ENCODE measurements at regions not wholly inside any gene's neighbourhood (a gene's known extent, or its start where the extent isn't known, plus 50 kb on each side); places are given as distances from the start of the nearest gene placed in this dataset.

DNA sequence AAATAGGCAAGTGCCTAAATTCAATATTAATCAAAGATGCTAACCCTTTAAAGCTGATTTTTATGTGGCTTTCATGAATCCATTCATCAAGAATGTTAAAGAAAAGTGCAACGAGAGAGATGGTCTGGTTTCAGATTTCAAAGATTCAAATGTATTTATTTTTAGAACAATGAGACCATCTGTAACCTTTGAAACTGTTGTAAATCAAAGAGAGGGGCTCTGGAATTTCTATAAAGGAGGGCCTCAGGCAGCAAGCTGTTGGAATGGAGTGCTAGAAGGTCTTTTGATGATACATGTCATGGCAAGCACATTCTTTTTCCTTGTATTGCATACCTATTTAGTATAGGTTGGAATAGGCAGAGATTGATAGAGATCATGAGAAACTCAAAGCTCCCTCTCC is 433.0 kb downstream of the LRIG3 start:
- H3K36me3 ChIP-seq (ENCODE audit: control insufficient read depth, insufficient read depth, low read length), result no peaks in the 10 kb centered on the region
- H2AK9ac ChIP-seq (replicated peaks; ENCODE audit: low read depth, low read length, poor library complexity), result no peak overlapping the region
- H2BK120ac ChIP-seq (ENCODE audit: low read depth, low read length), result peak overlapping the region; percentile 27; the same call in 1 of the 2 replicates
- H3K9ac ChIP-seq (ENCODE audit: low read depth, low read length), result no peak overlapping the region
- H3K4me2 ChIP-seq (ENCODE audit: low read depth, low read length), result no peak overlapping the region
- no peaks in the 10 kb centered on the region for H3K9me3 ChIP-seq (ENCODE audit: control insufficient read depth, insufficient read depth, low read length)
- no peak overlapping the region for H2AK5ac ChIP-seq (ENCODE audit: low read depth, low read length)
- 0 out of 2 replicates have a peak, but pooled peaks cover 5% of the 10 kb centered on the region for H3K4me1 ChIP-seq (ENCODE audit: control insufficient read depth, insufficient read depth, low read length)
- no peak overlapping the region for H3K23ac ChIP-seq (ENCODE audit: low read depth, low read length)
- dilution Hi-C loops (cut with HindIII; ENCODE audit: low sequenced_read_pairs, unreplicated experiment), result no loop called here
- DNase-seq (no peak), ATAC-seq (ENCODE audit: low read depth) (no peak)
- H2AFZ ChIP-seq (replicated peaks; ENCODE audit: low read length, poor library complexity), result no peak overlapping the region
- no peak overlapping the region for H4K5ac ChIP-seq (ENCODE audit: low read depth, low read length)
- H4K8ac ChIP-seq (ENCODE audit: low read depth in 2 of 2, low read length in 2 of 2), result no peak overlapping the region
- no peaks in the 10 kb centered on the region for H3K79me1 ChIP-seq (ENCODE audit: low read depth in 1 of 2, low read length in 2 of 2)
- H3K4me3 ChIP-seq (ENCODE audit: insufficient read depth, low read depth, low read length), result no peak overlapping the region
- H2BK20ac ChIP-seq (ENCODE audit: low read depth, low read length), result no peak overlapping the region; the same call in 1 of the 2 replicates
- no peak overlapping the region for H4K91ac ChIP-seq (ENCODE audit: insufficient read depth, low read depth, low read length)
- H3K4ac ChIP-seq (ENCODE audit: low read depth, low read length), result no peak overlapping the region
- peaks cover 3% of the 10 kb centered on the region for H3K9me1 ChIP-seq (ENCODE audit: insufficient read depth, low read length)
- H3K27ac ChIP-seq (ENCODE audit: insufficient read depth, low read length), result no peak overlapping the region
- H4K20me1 ChIP-seq (ENCODE audit: insufficient read depth, low read length), result no peaks in the 10 kb centered on the region
- BruUV-seq (replicated peaks), result no TSS peak
- H2BK5ac ChIP-seq (ENCODE audit: low read depth, low read length, poor library complexity, severe bottlenecking), result no peak overlapping the region
- in situ Hi-C loops (cut with MboI; ENCODE audit: low sequenced_read_pairs), result no loop called here
- no peak overlapping the region for H3K14ac ChIP-seq (replicated peaks; ENCODE audit: low read depth, low read length)
- WGBS, 2 experiments (ENCODE audit: extremely low coverage in 2 of 2, insufficient read length in 1 of 2), result no CpG with 5 or more reads among the region's 1 CpG
- intact Hi-C loops (cut with micrococcal nuclease), result no loop called here
- H3K56ac ChIP-seq (ENCODE audit: extremely low read depth, insufficient read depth, low read length), result no peak overlapping the region
- H3K27me3 ChIP-seq (ENCODE audit: control insufficient read depth, insufficient read depth, low read length), result no peaks in the 10 kb centered on the region
- H2BK15ac ChIP-seq (ENCODE audit: low read depth, low read length), result no peak overlapping the region
- H3K18ac ChIP-seq (ENCODE audit: low read depth, low read length), result no peak overlapping the region
- no peak for TF ChIP-seq FOS (IDR thresholded peaks at IDR 0.05; ENCODE audit: low read depth, low read length)
- TF ChIP-seq, protein P1, sequence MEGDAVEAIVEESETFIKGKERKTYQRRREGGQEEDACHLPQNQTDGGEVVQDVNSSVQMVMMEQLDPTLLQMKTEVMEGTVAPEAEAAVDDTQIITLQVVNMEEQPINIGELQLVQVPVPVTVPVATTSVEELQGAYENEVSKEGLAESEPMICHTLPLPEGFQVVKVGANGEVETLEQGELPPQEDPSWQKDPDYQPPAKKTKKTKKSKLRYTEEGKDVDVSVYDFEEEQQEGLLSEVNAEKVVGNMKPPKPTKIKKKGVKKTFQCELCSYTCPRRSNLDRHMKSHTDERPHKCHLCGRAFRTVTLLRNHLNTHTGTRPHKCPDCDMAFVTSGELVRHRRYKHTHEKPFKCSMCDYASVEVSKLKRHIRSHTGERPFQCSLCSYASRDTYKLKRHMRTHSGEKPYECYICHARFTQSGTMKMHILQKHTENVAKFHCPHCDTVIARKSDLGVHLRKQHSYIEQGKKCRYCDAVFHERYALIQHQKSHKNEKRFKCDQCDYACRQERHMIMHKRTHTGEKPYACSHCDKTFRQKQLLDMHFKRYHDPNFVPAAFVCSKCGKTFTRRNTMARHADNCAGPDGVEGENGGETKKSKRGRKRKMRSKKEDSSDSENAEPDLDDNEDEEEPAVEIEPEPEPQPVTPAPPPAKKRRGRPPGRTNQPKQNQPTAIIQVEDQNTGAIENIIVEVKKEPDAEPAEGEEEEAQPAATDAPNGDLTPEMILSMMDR (conservative IDR thresholded peaks at IDR 0.05; ENCODE audit: low read depth, low read length), result no peak
- no peak for TF ChIP-seq MAZ (IDR thresholded peaks at IDR 0.05; ENCODE audit: borderline replicate concordance, low read depth, low read length)
- ChIA-PET CTCF (no interaction called here), POLR2A (ENCODE audit: unreplicated experiment) (no interaction called here)
